ENCODE measurements at regions not wholly inside any gene's neighbourhood (a gene's known extent, or its start where the extent isn't known, plus 50 kb on each side); places are given as distances from the start of the nearest gene placed in this dataset.

GRCh38 chr12:87897662-87898061 lies 131.5 kb downstream of the C12orf50 start:
- ChIA-PET CTCF (no interaction called here), POLR2A (no interaction called here)
- no peak overlapping the region for H3K4me3 Mint-ChIP-seq
- no peak for TF ChIP-seq CTCF (IDR thresholded peaks at IDR 0.05)
- TF ChIP-seq EZH2 (IDR thresholded peaks at IDR 0.05; ENCODE audit: borderline replicate concordance, insufficient read depth, low read depth, low read length, poor library complexity, severe bottlenecking), result no peak
- ATAC-seq (ENCODE audit: low read depth) (no peak), DNase-seq (no peak)
- no peaks in the 10 kb centered on the region for H3K36me3 ChIP-seq (replicated peaks in 1 of 2; ENCODE audit: control extremely low read depth in 1 of 2, control insufficient read depth in 1 of 2, extremely low read depth in 1 of 2, insufficient read depth in 2 of 2, low read length in 1 of 2)
- H3K27ac ChIP-seq (ENCODE audit: low read length in 2 of 2), result no peak overlapping the region
- no peaks in the 10 kb centered on the region for H4K20me1 ChIP-seq (ENCODE audit: control insufficient read depth, insufficient read depth, low read length, poor library complexity, severe bottlenecking)
- no peaks in the 10 kb centered on the region for H3K4me1 ChIP-seq (ENCODE audit: control insufficient read depth in 2 of 2, insufficient read depth in 2 of 2, low read length in 2 of 2)
- no peak overlapping the region for H3K4me2 ChIP-seq (replicated peaks; ENCODE audit: low read depth, low read length, poor library complexity, severe bottlenecking)
- H3K9me3 ChIP-seq (ENCODE audit: control extremely low read depth in 1 of 3, control insufficient read depth in 2 of 3, insufficient read depth in 1 of 3, low read length in 2 of 3), result no peaks in the 10 kb centered on the region
- H3K27me3 ChIP-seq (replicated peaks in 1 of 4; ENCODE audit: control extremely low read depth in 1 of 4, control insufficient read depth in 3 of 4, insufficient read depth in 4 of 4, low read length in 3 of 4), result no peaks in the 10 kb centered on the region
- WGBS (ENCODE audit: insufficient coverage), result no CpG with 5 or more reads among the region's 3 CpGs
- H3K27me3 Mint-ChIP-seq, result no peaks in the 10 kb centered on the region
- no peaks in the 10 kb centered on the region for H3K4me1 Mint-ChIP-seq
- no peaks in the 10 kb centered on the region for H3K79me2 ChIP-seq (ENCODE audit: control insufficient read depth, insufficient read depth, low read length)
- no peak overlapping the region for H3K4me3 ChIP-seq (ENCODE audit: control extremely low read depth in 1 of 5, extremely low read depth in 1 of 5, insufficient read depth in 1 of 5, low read depth in 2 of 5, low read length in 4 of 5)
- H3K9ac ChIP-seq (ENCODE audit: low read length), result no peak overlapping the region
- no peak overlapping the region for H2AFZ ChIP-seq (ENCODE audit: insufficient read depth, low read depth, low read length, poor library complexity, severe bottlenecking)
- intact Hi-C loops (cut with micrococcal nuclease), result no loop called here
- no peak overlapping the region for H3K27ac Mint-ChIP-seq
- peaks cover 2% of the 10 kb centered on the region for H3K9me3 Mint-ChIP-seq (ENCODE audit: insufficient read depth)

GRCh38 chr12:87883806-87884205 lies 145.4 kb downstream of the C12orf50 start:
- H3K4me1 ChIP-seq (ENCODE audit: control insufficient read depth in 2 of 2, insufficient read depth in 2 of 2, low read length in 2 of 2), result no peaks in the 10 kb centered on the region
- ChIA-PET POLR2A (no interaction called here), CTCF (no interaction called here)
- DNase-seq, result no peak
- intact Hi-C loops (cut with micrococcal nuclease), result no loop called here
- no peak for TF ChIP-seq CTCF (IDR thresholded peaks at IDR 0.05)
- no peak for TF ChIP-seq EZH2 (IDR thresholded peaks at IDR 0.05; ENCODE audit: borderline replicate concordance, insufficient read depth, low read depth, low read length, poor library complexity, severe bottlenecking)
- WGBS (ENCODE audit: insufficient coverage), result 51% methylated on average over 3 of the region's 3 CpGs
- H3K4me3 ChIP-seq (ENCODE audit: control extremely low read depth in 1 of 5, extremely low read depth in 1 of 5, insufficient read depth in 1 of 5, low read depth in 2 of 5, low read length in 4 of 5), result no peak overlapping the region
- H4K20me1 ChIP-seq (ENCODE audit: control insufficient read depth, insufficient read depth, low read length, poor library complexity, severe bottlenecking), result no peaks in the 10 kb centered on the region
- no peaks in the 10 kb centered on the region for H3K27me3 ChIP-seq (replicated peaks in 1 of 4; ENCODE audit: control extremely low read depth in 1 of 4, control insufficient read depth in 3 of 4, insufficient read depth in 4 of 4, low read length in 3 of 4)
- no peaks in the 10 kb centered on the region for H3K27me3 Mint-ChIP-seq
- H3K4me3 Mint-ChIP-seq, result no peak overlapping the region
- no peak overlapping the region for H3K27ac ChIP-seq (ENCODE audit: low read length in 2 of 2)
- no peak for ATAC-seq (ENCODE audit: low read depth)
- no peaks in the 10 kb centered on the region for H3K4me1 Mint-ChIP-seq
- H3K27ac Mint-ChIP-seq, result no peak overlapping the region
- H3K4me2 ChIP-seq (replicated peaks; ENCODE audit: low read depth, low read length, poor library complexity, severe bottlenecking), result no peak overlapping the region
- H2AFZ ChIP-seq (ENCODE audit: insufficient read depth, low read depth, low read length, poor library complexity, severe bottlenecking), result no peak overlapping the region
- no peak overlapping the region for H3K9ac ChIP-seq (ENCODE audit: low read length)
- no peaks in the 10 kb centered on the region for H3K9me3 Mint-ChIP-seq (ENCODE audit: insufficient read depth)
- H3K9me3 ChIP-seq (ENCODE audit: control extremely low read depth in 1 of 3, control insufficient read depth in 2 of 3, insufficient read depth in 1 of 3, low read length in 2 of 3), result no peaks in the 10 kb centered on the region
- H3K79me2 ChIP-seq (ENCODE audit: control insufficient read depth, insufficient read depth, low read length), result no peaks in the 10 kb centered on the region
- H3K36me3 ChIP-seq (replicated peaks in 1 of 2; ENCODE audit: control extremely low read depth in 1 of 2, control insufficient read depth in 1 of 2, extremely low read depth in 1 of 2, insufficient read depth in 2 of 2, low read length in 1 of 2), result no peaks in the 10 kb centered on the region

Measured in B cell (primary cell).